Small intestine (tissue), 7 donors: ENCODE measurements at regions not wholly inside any gene's neighbourhood (a gene's known extent, or its start where the extent isn't known, plus 50 kb on each side); places are given as distances from the start of the nearest gene placed in this dataset.

Experiments
- DNase-seq, 2 donors: peaks; one replicate each; pipeline versions ENCODE4 v3.0.0 to v3.0.0-alpha.2; 2013
- FAIRE-seq: peaks from 2 replicates; lab custom pipeline; 2012; peaks lifted over from hg19 to GRCh38; lab: Jason Lieb, UNC
- H3K27ac ChIP-seq, 3 donors: one replicate each; pipeline ENCODE4 v1.5.1; 2013; ENCODE audit warnings: low read length in 2 of 3, mild to moderate bottlenecking in 2 of 3, control low read depth in 1 of 3, inconsistent platforms in 1 of 3, low read depth in 1 of 3, moderate library complexity in 1 of 3
- H3K27me3 ChIP-seq, 3 donors: one replicate each; pipeline ENCODE4 v1.6.1; 2013; ENCODE audit warnings: low read length in 3 of 3, inconsistent platforms in 1 of 3; ENCODE audit not compliant: control insufficient read depth in 3 of 3, insufficient read depth in 3 of 3
- H3K36me3 ChIP-seq, 3 donors: one replicate each; pipeline ENCODE4 v1.6.1; 2013; ENCODE audit warnings: low read length in 3 of 3, inconsistent platforms in 1 of 3, low read depth in 1 of 3, mild to moderate bottlenecking in 1 of 3, moderate library complexity in 1 of 3; ENCODE audit not compliant: control insufficient read depth in 3 of 3, insufficient read depth in 2 of 3
- H3K4me1 ChIP-seq, 3 donors: one replicate each; pipeline ENCODE4 v1.6.1; 2013; ENCODE audit warnings: low read length in 2 of 3, inconsistent platforms in 1 of 3, low read depth in 1 of 3, mild to moderate bottlenecking in 1 of 3, moderate library complexity in 1 of 3; ENCODE audit not compliant: control insufficient read depth in 3 of 3, insufficient read depth in 2 of 3
- H3K4me3 ChIP-seq, 3 donors: one replicate each; pipeline ENCODE4 v1.5.1; 2013; ENCODE audit warnings: low read length in 3 of 3, control low read depth in 1 of 3, inconsistent platforms in 1 of 3, low read depth in 1 of 3, mild to moderate bottlenecking in 1 of 3, moderate library complexity in 1 of 3
- H3K9me3 ChIP-seq, 2 donors: one replicate each; pipeline ENCODE4 v1.6.1; 2013; ENCODE audit warnings: low read depth in 1 of 2, low read length in 1 of 2; ENCODE audit not compliant: control insufficient read depth in 2 of 2, insufficient read depth in 1 of 2
- WGBS, 3 donors: extraction: QIAGEN DNeasy Blood & Tissue Kit; methylation state at CpG; one replicate each; pipeline ENCODE4 v1.1.7; 2013; 5-methylcytosine and 5-hydroxymethylcytosine counted together
- donor health status: healthy with polysubstance abuse.
- donor health status: control.
- donor health status: control.
- donor health status: Bipolar disorder and iron deficiency.
- donor health status: healthy.

DNA sequence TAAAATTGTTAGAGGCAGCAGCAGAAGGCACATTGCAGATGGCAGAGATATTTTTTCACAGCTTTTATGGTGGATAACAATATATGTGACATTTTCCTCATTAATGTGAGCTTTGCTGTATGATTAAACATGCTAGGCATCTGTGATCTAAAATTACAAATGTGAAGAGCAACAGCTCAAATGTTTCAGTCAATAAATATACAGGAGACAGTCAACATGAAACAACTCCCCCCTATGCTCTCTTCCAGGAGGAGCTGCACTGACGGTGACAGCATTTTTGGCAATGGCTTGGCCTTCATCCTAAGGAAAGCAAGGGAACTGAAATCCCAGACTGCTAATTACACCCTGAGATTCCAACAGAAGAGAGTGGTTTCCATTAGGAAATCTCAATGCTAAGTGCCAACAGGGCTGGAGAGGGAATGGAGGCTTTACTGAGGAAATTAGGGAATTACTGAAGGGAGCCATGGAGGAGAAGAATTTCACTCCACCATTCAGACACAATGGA lies 51.4 kb upstream of the GRB10 start:
- peaks cover 0 to 2% (median 0%) of the 10 kb centered on the region in 3 donors for H3K27me3 ChIP-seq
- H3K4me3 ChIP-seq = no peak overlapping the region
- WGBS, 3 donors = 76 to 94% (median 89%) methylated on average over 1 of the region's 1 CpG
- FAIRE-seq (no peak), DNase-seq (no peak)
- H3K27ac ChIP-seq = no peak overlapping the region
- no peaks in the 10 kb centered on the region for H3K9me3 ChIP-seq
- peaks cover 0 to 20% (median 3%) of the 10 kb centered on the region in 3 donors for H3K4me1 ChIP-seq
- no peaks in the 10 kb centered on the region for H3K36me3 ChIP-seq

DNA sequence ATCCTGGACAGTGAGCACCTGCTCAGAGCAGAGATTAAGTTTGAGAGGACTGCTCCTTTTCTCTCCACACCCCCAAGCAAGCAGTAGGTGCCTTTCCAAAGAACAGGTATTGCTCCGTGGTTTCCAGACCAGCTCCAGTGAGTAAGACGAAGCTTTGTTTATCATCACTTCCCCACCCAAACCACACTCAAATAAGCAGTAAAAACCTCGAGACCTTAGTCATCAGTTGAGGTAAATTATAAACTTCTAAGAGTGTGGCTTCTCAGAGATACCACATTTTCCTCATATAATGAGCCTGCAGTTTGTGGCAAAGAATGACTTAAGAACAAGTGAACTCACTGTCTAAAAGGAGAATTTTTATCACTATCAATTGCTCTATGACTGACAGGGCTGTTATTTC lies 50.0 kb upstream of the GRB10 start:
- H3K9me3 ChIP-seq = no peaks in the 10 kb centered on the region
- H3K36me3 ChIP-seq = no peaks in the 10 kb centered on the region
- peak overlapping the region in 1 of 3 donors; percentile 72 for H3K27ac ChIP-seq
- H3K27me3 ChIP-seq = peaks cover 0 to 2% (median 0%) of the 10 kb centered on the region in 3 donors
- no peak for FAIRE-seq
- no peak overlapping the region for H3K4me3 ChIP-seq
- DNase-seq = peak; percentile 15 to 72
- 5 to 21% (median 15%) methylated on average over 3 of the region's 3 CpGs for WGBS, 3 donors
- peaks cover 0 to 20% (median 3%) of the 10 kb centered on the region in 3 donors for H3K4me1 ChIP-seq
